ENCODE measurements at regions not wholly inside any gene's neighbourhood (a gene's known extent, or its start where the extent isn't known, plus 50 kb on each side); places are given as distances from the start of the nearest gene placed in this dataset.
"Not testable (repeated sequence)": the region's sequence is repeated elsewhere in the genome, so short reads cannot be mapped to it uniquely, and the experiment has no call there.

GRCh38 chr12:125346362-125346761 lies 281.1 kb downstream of the AACS start:
- in situ Hi-C loops (cut with MboI; ENCODE audit: low sequenced_read_pairs, unreplicated experiment), result no loop called here
- peak; percentile 28 for TF ChIP-seq CTCF (IDR thresholded peaks at IDR 0.05; ENCODE audit: borderline replicate concordance, control extremely low read depth, extremely low read depth, insufficient read depth, missing control alignments)
- DNase-seq (ENCODE audit: low spot score), result no peak

- DNase-seq (ENCODE audit: low spot score), result no peak
- in situ Hi-C loops (cut with MboI; ENCODE audit: low sequenced_read_pairs, unreplicated experiment), result no loop called here
- TF ChIP-seq CTCF (IDR thresholded peaks at IDR 0.05; ENCODE audit: borderline replicate concordance, control extremely low read depth, extremely low read depth, insufficient read depth, missing control alignments), result no peak
These were observed 286.6 kb downstream of the AACS start for GRCh38 chr12:125351788-125352187.

GRCh38 chr12:125353002-125353401 lies 287.8 kb downstream of the AACS start:
- in situ Hi-C loops (cut with MboI; ENCODE audit: low sequenced_read_pairs, unreplicated experiment), result not testable (repeated sequence)

GRCh38 chr12:125353871-125354270 lies 288.6 kb downstream of the AACS start:
- DNase-seq (ENCODE audit: low spot score), result no peak
- in situ Hi-C loops (cut with MboI; ENCODE audit: low sequenced_read_pairs, unreplicated experiment), result no loop called here
- no peak for TF ChIP-seq CTCF (IDR thresholded peaks at IDR 0.05; ENCODE audit: borderline replicate concordance, control extremely low read depth, extremely low read depth, insufficient read depth, missing control alignments)

More at GRCh38 chr12:125353002-125353401, 287.8 kb downstream of the AACS start:
- not testable (repeated sequence) for DNase-seq (ENCODE audit: low spot score)

GRCh38 chr12:125355614-125356013 lies 290.4 kb downstream of the AACS start:
- in situ Hi-C loops (cut with MboI; ENCODE audit: low sequenced_read_pairs, unreplicated experiment), result no loop called here
- TF ChIP-seq CTCF (IDR thresholded peaks at IDR 0.05; ENCODE audit: borderline replicate concordance, control extremely low read depth, extremely low read depth, insufficient read depth, missing control alignments), result no peak
- no peak for DNase-seq (ENCODE audit: low spot score)

GRCh38 chr12:125356111-125356510 lies 290.9 kb downstream of the AACS start:
- in situ Hi-C loops (cut with MboI; ENCODE audit: low sequenced_read_pairs, unreplicated experiment), result no loop called here
- DNase-seq (ENCODE audit: low spot score), result no peak
- TF ChIP-seq CTCF (IDR thresholded peaks at IDR 0.05; ENCODE audit: borderline replicate concordance, control extremely low read depth, extremely low read depth, insufficient read depth, missing control alignments), result no peak

GRCh38 chr12:125357561-125357960 lies 292.3 kb downstream of the AACS start:
- TF ChIP-seq CTCF (IDR thresholded peaks at IDR 0.05; ENCODE audit: borderline replicate concordance, control extremely low read depth, extremely low read depth, insufficient read depth, missing control alignments), result no peak
- in situ Hi-C loops (cut with MboI; ENCODE audit: low sequenced_read_pairs, unreplicated experiment), result no loop called here

More at GRCh38 chr12:125357561-125357960, 292.3 kb downstream of the AACS start:
- DNase-seq (ENCODE audit: low spot score), result no peak

Data from GM13976 (cell line).